H1 (cell line): ENCODE measurements at regions not wholly inside any gene's neighbourhood (a gene's known extent, or its start where the extent isn't known, plus 50 kb on each side); places are given as distances from the start of the nearest gene placed in this dataset.

ENCODE experiments used
- CBX5 ChIP-seq: fragments of 300-800, 300-1000 bp; sonication (generic); IDR thresholded peaks from 2 replicates; pipeline ENCODE4 v1.7.1; 2016; ENCODE audit warnings: antibody characterized with exemption, low read length, low read depth
- CEBPB ChIP-seq: IDR thresholded peaks from 2 replicates; pipeline ENCODE4 v1.6.1; 2012; ENCODE audit warnings: low read depth, low read length
- CHD7 ChIP-seq: fragments of 300-600 bp; sonication (generic); IDR thresholded peaks from 2 replicates; pipeline ENCODE4 v1.7.1; 2012; ENCODE audit warnings: low read length, moderate library complexity, mild to moderate bottlenecking, inconsistent platforms; ENCODE audit not compliant: insufficient replicate concordance
- HDAC2 ChIP-seq, 2 experiments: fragments of 300-600 bp in 1 of 2; sonication (generic) in 1 of 2; IDR thresholded peaks; 2 replicates each; pipeline ENCODE4 v1.6.1; 2011 to 2012; ENCODE audit warnings: low read depth in 2 of 2, low read length in 2 of 2, mild to moderate bottlenecking in 2 of 2, moderate library complexity in 2 of 2, borderline replicate concordance in 1 of 2, inconsistent platforms in 1 of 2

- TF ChIP-seq CHD7 (no peak), CEBPB (no peak), CBX5 (no peak), HDAC2 (IDR thresholded peaks at IDR 0.05; ENCODE audit: borderline replicate concordance in 1 of 2, low read depth in 2 of 2, low read length in 2 of 2) (no peak)
Observed at GRCh38 chr6:4381381-4381780, 246.0 kb upstream of the ECI2 start (continued).
